ENCODE measurements at regions not wholly inside any gene's neighbourhood (a gene's known extent, or its start where the extent isn't known, plus 50 kb on each side); places are given as distances from the start of the nearest gene placed in this dataset.
A peak's percentile ranks its signal among the peaks of the same experiment; 100 is the strongest.
"Not testable (repeated sequence)": the region's sequence is repeated elsewhere in the genome, so short reads cannot be mapped to it uniquely, and the experiment has no call there.

GRCh38 chr1:148432318-148432717, 50.8 kb downstream of the PPIAL4G start:
- DNase-seq, result not testable (repeated sequence)

- not testable (repeated sequence) for DNase-seq
Measured at GRCh38 chr1:148429856-148430255, 53.2 kb downstream of the PPIAL4G start.

GRCh38 chr1:148426940-148427611, 56.0 kb downstream of the PPIAL4G start:
- not testable (repeated sequence) for DNase-seq

- DNase-seq, result not testable (repeated sequence)
Measured at GRCh38 chr1:148426385-148426784, 56.7 kb downstream of the PPIAL4G start.

GRCh38 chr1:148424143-148425003, 58.7 kb downstream of the PPIAL4G start:
- not testable (repeated sequence) for DNase-seq

- not testable (repeated sequence) for DNase-seq
Measured at GRCh38 chr1:148422921-148423320, 60.2 kb downstream of the PPIAL4G start.

GRCh38 chr1:148417241-148417640, 65.9 kb downstream of the PPIAL4G start:
- DNase-seq, result not testable (repeated sequence)

GRCh38 chr1:148413385-148413784, 69.7 kb downstream of the PPIAL4G start:
- not testable (repeated sequence) for DNase-seq

GRCh38 chr1:148404786-148405568, 78.1 kb downstream of the PPIAL4G start:
- DNase-seq, result not testable (repeated sequence)

- DNase-seq, result not testable (repeated sequence)
Measured at GRCh38 chr1:148403925-148404324, 79.2 kb downstream of the PPIAL4G start.

GRCh38 chr1:148403085-148403456, 80.0 kb downstream of the PPIAL4G start:
- DNase-seq, result not testable (repeated sequence)

- DNase-seq, result peak; percentile 74
Measured at GRCh38 chr1:148402152-148403084, 80.7 kb downstream of the PPIAL4G start.

- not testable (repeated sequence) for DNase-seq
Measured at GRCh38 chr1:148397516-148397915, 85.6 kb downstream of the PPIAL4G start.

- DNase-seq, result not testable (repeated sequence)
Measured at GRCh38 chr1:148392505-148392904, 90.6 kb downstream of the PPIAL4G start.

- DNase-seq, result not testable (repeated sequence)
Measured at GRCh38 chr1:148391323-148391722, 91.8 kb downstream of the PPIAL4G start.

- no peak for DNase-seq
Measured at GRCh38 chr1:148389027-148389339, 94.1 kb downstream of the PPIAL4G start.

- DNase-seq, result peak; percentile 66
Measured at GRCh38 chr1:148388260-148389026, 94.7 kb downstream of the PPIAL4G start.

GRCh38 chr1:148387949-148388259, 95.2 kb downstream of the PPIAL4G start:
- not testable (repeated sequence) for DNase-seq

GRCh38 chr1:148387122-148387948, 95.8 kb downstream of the PPIAL4G start:
- DNase-seq, result not testable (repeated sequence)

- DNase-seq, result no peak
Measured at GRCh38 chr1:148386617-148387016, 96.5 kb downstream of the PPIAL4G start.

- DNase-seq, result not testable (repeated sequence)
Measured at GRCh38 chr1:148386031-148386398, 97.1 kb downstream of the PPIAL4G start.

Measured in SIG-M5 (cell line).